BLaER1 (cell line): ENCODE measurements at regions not wholly inside any gene's neighbourhood (a gene's known extent, or its start where the extent isn't known, plus 50 kb on each side); places are given as distances from the start of the nearest gene placed in this dataset.

Experiments
- H3K27ac ChIP-seq: shearing (Covaris generic); formaldehyde crosslinking; 2 replicates; pipeline ENCODE4 v1.8.1; 2022
- H3K27me3 ChIP-seq: shearing (Covaris generic); formaldehyde crosslinking; 2 replicates; pipeline ENCODE4 v1.8.1; 2022
- H3K36me3 ChIP-seq: shearing (Covaris generic); formaldehyde crosslinking; 2 replicates; pipeline ENCODE4 v1.8.1; 2022
- H3K4me1 ChIP-seq: shearing (Covaris generic); formaldehyde crosslinking; 2 replicates; pipeline ENCODE4 v1.8.1; 2022
- H3K4me2 ChIP-seq: shearing (Covaris generic); formaldehyde crosslinking; 2 replicates; pipeline ENCODE4 v1.8.1; 2022
- H3K4me3 ChIP-seq: shearing (Covaris generic); formaldehyde crosslinking; 2 replicates; pipeline ENCODE4 v1.8.1; 2022
- H3K9ac ChIP-seq: shearing (Covaris generic); formaldehyde crosslinking; 2 replicates; pipeline ENCODE4 v1.8.1; 2022
- H3K9me3 ChIP-seq: shearing (Covaris generic); formaldehyde crosslinking; 2 replicates; pipeline ENCODE4 v1.8.1; 2022
- H4K20me1 ChIP-seq: shearing (Covaris generic); formaldehyde crosslinking; 2 replicates; pipeline ENCODE4 v1.8.1; 2022
- Cebpa-rat ChIP-seq: shearing (Covaris generic); IDR thresholded peaks from 2 replicates; pipeline ENCODE4 v1.8.1; 2022

- H3K4me1 ChIP-seq: peaks cover 23% of the 10 kb centered on the region
- H3K27me3 ChIP-seq: peaks cover 21% of the 10 kb centered on the region
- H3K9me3 ChIP-seq: no peaks in the 10 kb centered on the region
- TF ChIP-seq Cebpa-rat: no peak
- no peak overlapping the region for H3K9ac ChIP-seq
- no peak overlapping the region for H3K4me3 ChIP-seq
- H3K4me2 ChIP-seq: no peak overlapping the region
- no peaks in the 10 kb centered on the region for H3K36me3 ChIP-seq
- H3K27ac ChIP-seq: no peak overlapping the region
- H4K20me1 ChIP-seq: peaks cover 15% of the 10 kb centered on the region; the same call in 1 of the 2 replicates
Observed at GRCh38 chr15:69573815-69574475, 121.3 kb downstream of the RPLP1 start.

- Histone ChIP-seq H3K4me1 (peaks cover 28% of the 10 kb centered on the region), H3K27me3 (peaks cover 22% of the 10 kb centered on the region), H4K20me1 (peaks cover 15% of the 10 kb centered on the region; the same call in 1 of the 2 replicates), H3K9me3 (no peaks in the 10 kb centered on the region), H3K4me3 (no peak overlapping the region), H3K36me3 (no peaks in the 10 kb centered on the region), H3K4me2 (no peak overlapping the region), H3K27ac (no peak overlapping the region), H3K9ac (no peak overlapping the region)
- no peak for TF ChIP-seq Cebpa-rat
Observed at GRCh38 chr15:69574506-69574905, 121.9 kb downstream of the RPLP1 start.

- Histone ChIP-seq H3K9me3 (peaks cover 2% of the 10 kb centered on the region; the same call in 1 of the 2 replicates), H3K9ac (no peak overlapping the region), H4K20me1 (peaks cover 15% of the 10 kb centered on the region; the same call in 1 of the 2 replicates), H3K4me1 (peaks cover 28% of the 10 kb centered on the region), H3K27me3 (peaks cover 20% of the 10 kb centered on the region), H3K4me2 (peak overlapping the region; percentile 60; the same call in 1 of the 2 replicates), H3K27ac (no peak overlapping the region), H3K4me3 (no peak overlapping the region), H3K36me3 (no peaks in the 10 kb centered on the region)
- no peak for TF ChIP-seq Cebpa-rat
Observed at GRCh38 chr15:69575387-69575786, 122.8 kb downstream of the RPLP1 start.

GRCh38 chr15:69576035-69576526 is 123.5 kb downstream of the RPLP1 start:
- peaks cover 3% of the 10 kb centered on the region; the same call in 1 of the 2 replicates for H3K9me3 ChIP-seq
- no peak overlapping the region for H3K4me3 ChIP-seq
- H3K36me3 ChIP-seq: no peaks in the 10 kb centered on the region
- peak overlapping the region; percentile 60 for H3K4me2 ChIP-seq
- TF ChIP-seq Cebpa-rat: no peak
- H3K27ac ChIP-seq: no peak overlapping the region
- peaks cover 27% of the 10 kb centered on the region for H3K27me3 ChIP-seq
- peaks cover 15% of the 10 kb centered on the region; the same call in 1 of the 2 replicates for H4K20me1 ChIP-seq
- peaks cover 28% of the 10 kb centered on the region for H3K4me1 ChIP-seq
- H3K9ac ChIP-seq: no peak overlapping the region

- Histone ChIP-seq H3K4me3 (no peak overlapping the region), H3K27me3 (peaks cover 30% of the 10 kb centered on the region), H3K4me2 (no peak overlapping the region; the same call in 1 of the 2 replicates), H3K4me1 (peaks cover 32% of the 10 kb centered on the region), H3K9me3 (peaks cover 3% of the 10 kb centered on the region; the same call in 1 of the 2 replicates), H3K27ac (no peak overlapping the region), H4K20me1 (peaks cover 15% of the 10 kb centered on the region; the same call in 1 of the 2 replicates), H3K36me3 (no peaks in the 10 kb centered on the region), H3K9ac (no peak overlapping the region)
- TF ChIP-seq Cebpa-rat: no peak
Observed at GRCh38 chr15:69576948-69577351, 124.3 kb downstream of the RPLP1 start.

- peaks cover 30% of the 10 kb centered on the region for H3K27me3 ChIP-seq
- peaks cover 15% of the 10 kb centered on the region; the same call in 1 of the 2 replicates for H4K20me1 ChIP-seq
- H3K4me1 ChIP-seq: peaks cover 36% of the 10 kb centered on the region
- no peak overlapping the region for H3K9ac ChIP-seq
- peaks cover 3% of the 10 kb centered on the region; the same call in 1 of the 2 replicates for H3K9me3 ChIP-seq
- no peak for TF ChIP-seq Cebpa-rat
- no peaks in the 10 kb centered on the region for H3K36me3 ChIP-seq
- no peak overlapping the region for H3K27ac ChIP-seq
- H3K4me3 ChIP-seq: no peak overlapping the region
- no peak overlapping the region for H3K4me2 ChIP-seq
Observed at GRCh38 chr15:69577397-69577796, 124.8 kb downstream of the RPLP1 start.

- H3K4me1 ChIP-seq: peaks cover 45% of the 10 kb centered on the region
- no peak overlapping the region for H3K27ac ChIP-seq
- H3K4me2 ChIP-seq: 0 out of 2 replicates have a peak overlapping the region, but pooled peaks have one; percentile 43
- no peaks in the 10 kb centered on the region for H3K36me3 ChIP-seq
- no peak for TF ChIP-seq Cebpa-rat
- peaks cover 16% of the 10 kb centered on the region for H4K20me1 ChIP-seq
- H3K9me3 ChIP-seq: peaks cover 3% of the 10 kb centered on the region; the same call in 1 of the 2 replicates
- no peak overlapping the region for H3K9ac ChIP-seq
- peaks cover 30% of the 10 kb centered on the region for H3K27me3 ChIP-seq
- no peak overlapping the region for H3K4me3 ChIP-seq
Observed at GRCh38 chr15:69578252-69578651, 125.6 kb downstream of the RPLP1 start.

- Histone ChIP-seq H4K20me1 (peaks cover 23% of the 10 kb centered on the region), H3K4me1 (peaks cover 52% of the 10 kb centered on the region), H3K4me2 (peak overlapping the region; percentile 43), H3K27me3 (peaks cover 30% of the 10 kb centered on the region), H3K27ac (no peak overlapping the region), H3K9me3 (peaks cover 3% of the 10 kb centered on the region; the same call in 1 of the 2 replicates), H3K4me3 (no peak overlapping the region), H3K9ac (no peak overlapping the region), H3K36me3 (no peaks in the 10 kb centered on the region)
- TF ChIP-seq Cebpa-rat: no peak
Observed at GRCh38 chr15:69578787-69579583, 126.4 kb downstream of the RPLP1 start.

- H4K20me1 ChIP-seq: peaks cover 26% of the 10 kb centered on the region
- H3K4me2 ChIP-seq: no peak overlapping the region
- peaks cover 63% of the 10 kb centered on the region for H3K4me1 ChIP-seq
Observed at GRCh38 chr15:69579950-69580618, 127.5 kb downstream of the RPLP1 start.

More at GRCh38 chr15:69579950-69580618, 127.5 kb downstream of the RPLP1 start:
- Histone ChIP-seq H3K9me3 (peaks cover 3% of the 10 kb centered on the region; the same call in 1 of the 2 replicates), H3K4me3 (no peak overlapping the region), H3K9ac (no peak overlapping the region), H3K36me3 (no peaks in the 10 kb centered on the region), H3K27me3 (peaks cover 30% of the 10 kb centered on the region), H3K27ac (no peak overlapping the region)
- no peak for TF ChIP-seq Cebpa-rat
